ENCODE measurements at regions not wholly inside any gene's neighbourhood (a gene's known extent, or its start where the extent isn't known, plus 50 kb on each side); places are given as distances from the start of the nearest gene placed in this dataset.

DNA sequence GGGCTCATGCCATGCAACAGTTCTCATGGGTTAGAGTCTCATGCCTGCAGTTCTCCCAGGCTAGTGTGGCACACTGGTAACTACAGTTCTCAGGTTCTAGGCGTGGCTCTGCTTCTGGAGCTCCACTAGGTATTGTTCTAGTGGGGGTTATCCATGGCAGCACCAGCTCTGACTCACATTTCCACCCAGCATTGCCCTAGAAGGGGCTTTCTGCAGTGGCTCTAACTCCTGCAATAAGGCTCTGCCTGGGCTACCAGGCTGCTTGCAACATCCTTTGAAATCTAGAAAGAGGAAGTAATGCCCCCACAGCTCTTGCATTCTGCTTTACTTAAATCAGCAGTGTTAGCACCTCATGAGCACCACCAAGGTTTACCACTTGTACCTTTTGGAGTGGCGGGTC, 220.3 kb upstream of the ARID2 start:
- Histone ChIP-seq H3K27ac (ENCODE audit: low read depth in 2 of 2, low read length in 2 of 2) (no peak overlapping the region), H3K4me3 (ENCODE audit: low read length in 3 of 3) (no peak overlapping the region), H3K4me1 (ENCODE audit: control insufficient read depth in 2 of 3, insufficient read depth in 2 of 3, low read depth in 1 of 3, low read length in 3 of 3) (no peaks in the 10 kb centered on the region), H3K36me3 (ENCODE audit: control insufficient read depth in 2 of 3, insufficient read depth in 3 of 3, low read length in 3 of 3) (no peaks in the 10 kb centered on the region), H3K27me3 (ENCODE audit: control insufficient read depth, insufficient read depth, low read length) (no peaks in the 10 kb centered on the region), H3K9me3 (ENCODE audit: control insufficient read depth in 2 of 3, insufficient read depth in 1 of 3, low read length in 3 of 3) (peaks cover 0 to 4% (median 0%) of the 10 kb centered on the region in 3 donors), H3K9ac (ENCODE audit: low read length in 3 of 3) (no peak overlapping the region)
- intact Hi-C loops (cut with DNase I), result no loop called here
- DNase-seq (no peak), FAIRE-seq (no peak)
- TF ChIP-seq, protein P1, sequence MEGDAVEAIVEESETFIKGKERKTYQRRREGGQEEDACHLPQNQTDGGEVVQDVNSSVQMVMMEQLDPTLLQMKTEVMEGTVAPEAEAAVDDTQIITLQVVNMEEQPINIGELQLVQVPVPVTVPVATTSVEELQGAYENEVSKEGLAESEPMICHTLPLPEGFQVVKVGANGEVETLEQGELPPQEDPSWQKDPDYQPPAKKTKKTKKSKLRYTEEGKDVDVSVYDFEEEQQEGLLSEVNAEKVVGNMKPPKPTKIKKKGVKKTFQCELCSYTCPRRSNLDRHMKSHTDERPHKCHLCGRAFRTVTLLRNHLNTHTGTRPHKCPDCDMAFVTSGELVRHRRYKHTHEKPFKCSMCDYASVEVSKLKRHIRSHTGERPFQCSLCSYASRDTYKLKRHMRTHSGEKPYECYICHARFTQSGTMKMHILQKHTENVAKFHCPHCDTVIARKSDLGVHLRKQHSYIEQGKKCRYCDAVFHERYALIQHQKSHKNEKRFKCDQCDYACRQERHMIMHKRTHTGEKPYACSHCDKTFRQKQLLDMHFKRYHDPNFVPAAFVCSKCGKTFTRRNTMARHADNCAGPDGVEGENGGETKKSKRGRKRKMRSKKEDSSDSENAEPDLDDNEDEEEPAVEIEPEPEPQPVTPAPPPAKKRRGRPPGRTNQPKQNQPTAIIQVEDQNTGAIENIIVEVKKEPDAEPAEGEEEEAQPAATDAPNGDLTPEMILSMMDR (IDR thresholded peaks at IDR 0.05; ENCODE audit: borderline replicate concordance, extremely low read depth, insufficient read depth), result no peak

DNA sequence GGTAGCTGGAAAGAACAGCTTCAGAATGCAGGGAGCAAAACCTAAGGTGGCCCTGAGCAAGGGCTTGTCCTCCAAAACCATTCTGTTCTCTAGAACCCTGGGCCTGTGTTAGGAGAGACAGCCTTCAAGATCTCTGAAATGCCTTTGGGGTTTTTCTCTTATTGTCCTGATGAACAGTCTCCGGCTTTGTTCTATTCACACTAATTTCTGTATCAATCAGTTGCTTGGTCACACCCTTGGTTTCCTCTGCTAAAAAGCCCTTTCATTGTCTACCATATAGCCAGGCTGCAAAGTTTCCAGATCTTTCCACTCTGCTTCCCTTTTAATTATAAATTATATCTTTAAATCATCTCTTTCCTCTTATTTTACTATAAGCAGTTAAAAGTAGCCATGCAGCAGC, 219.9 kb upstream of the ARID2 start:
- no peaks in the 10 kb centered on the region for H3K36me3 ChIP-seq (ENCODE audit: control insufficient read depth in 2 of 3, insufficient read depth in 3 of 3, low read length in 3 of 3)
- FAIRE-seq, result no peak
- no peak overlapping the region for H3K4me3 ChIP-seq (ENCODE audit: low read length in 3 of 3)
- no peaks in the 10 kb centered on the region for H3K4me1 ChIP-seq (ENCODE audit: control insufficient read depth in 2 of 3, insufficient read depth in 2 of 3, low read depth in 1 of 3, low read length in 3 of 3)
- H3K27ac ChIP-seq (ENCODE audit: low read depth in 2 of 2, low read length in 2 of 2), result no peak overlapping the region
- H3K9ac ChIP-seq (ENCODE audit: low read length in 3 of 3), result no peak overlapping the region
- no peak for DNase-seq
- H3K27me3 ChIP-seq (ENCODE audit: control insufficient read depth, insufficient read depth, low read length), result no peaks in the 10 kb centered on the region
- intact Hi-C loops (cut with DNase I), result no loop called here
- TF ChIP-seq, protein P1 (IDR thresholded peaks at IDR 0.05; ENCODE audit: borderline replicate concordance, extremely low read depth, insufficient read depth), result no peak
- peaks cover 0 to 4% (median 0%) of the 10 kb centered on the region in 3 donors for H3K9me3 ChIP-seq (ENCODE audit: control insufficient read depth in 2 of 3, insufficient read depth in 1 of 3, low read length in 3 of 3)

DNA sequence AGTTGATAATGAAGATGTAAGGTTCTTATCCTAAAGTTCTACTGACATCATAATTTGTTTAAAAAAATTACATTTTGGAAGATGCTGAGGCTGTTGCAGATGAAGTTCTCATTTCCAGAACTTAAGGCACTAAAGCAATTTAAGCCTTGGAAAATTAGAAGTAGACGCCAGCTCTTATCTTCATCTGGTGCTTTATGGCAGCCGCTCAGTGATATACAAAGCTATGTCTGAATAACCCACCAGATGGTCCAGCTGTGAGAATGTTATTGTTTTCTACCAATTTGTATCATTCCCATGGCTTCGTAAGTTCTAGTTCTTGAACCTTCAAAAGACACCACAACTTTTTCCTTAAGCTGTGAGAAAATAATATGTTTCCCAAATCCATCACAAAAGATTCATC, 212.1 kb upstream of the ARID2 start:
- FAIRE-seq (no peak), DNase-seq (no peak)
- no peak overlapping the region for H3K4me3 ChIP-seq (ENCODE audit: low read length in 3 of 3)
- intact Hi-C loops (cut with DNase I), result no loop called here
- H3K4me1 ChIP-seq (ENCODE audit: control insufficient read depth in 2 of 3, insufficient read depth in 2 of 3, low read depth in 1 of 3, low read length in 3 of 3), result no peaks in the 10 kb centered on the region
- H3K9ac ChIP-seq (ENCODE audit: low read length in 3 of 3), result no peak overlapping the region
- H3K27ac ChIP-seq (ENCODE audit: low read depth in 2 of 2, low read length in 2 of 2), result no peak overlapping the region
- no peaks in the 10 kb centered on the region for H3K27me3 ChIP-seq (ENCODE audit: control insufficient read depth, insufficient read depth, low read length)
- H3K9me3 ChIP-seq (ENCODE audit: control insufficient read depth in 2 of 3, insufficient read depth in 1 of 3, low read length in 3 of 3), result no peaks in the 10 kb centered on the region
- H3K36me3 ChIP-seq (ENCODE audit: control insufficient read depth in 2 of 3, insufficient read depth in 3 of 3, low read length in 3 of 3), result no peaks in the 10 kb centered on the region
- TF ChIP-seq, protein P1 (IDR thresholded peaks at IDR 0.05; ENCODE audit: borderline replicate concordance, extremely low read depth, insufficient read depth), result no peak
